ENCODE measurements at regions not wholly inside any gene's neighbourhood (a gene's known extent, or its start where the extent isn't known, plus 50 kb on each side); places are given as distances from the start of the nearest gene placed in this dataset.

- TF ChIP-seq EZH2 (IDR thresholded peaks at IDR 0.05; ENCODE audit: low read length) (no peak), CTCF (optimal IDR thresholded peaks at IDR 0.05 in 1 of 3, IDR thresholded peaks at IDR 0.05 in 1 of 3, conservative IDR thresholded peaks at IDR 0.05 in 1 of 3; ENCODE audit: extremely low read depth in 1 of 3, insufficient read depth in 2 of 3, low read length in 3 of 3) (no peak)
Observed at GRCh38 chr20:58600756-58601155, 50.3 kb upstream of the STX16 start.

All from keratinocyte (primary cell).